ENCODE measurements at regions not wholly inside any gene's neighbourhood (a gene's known extent, or its start where the extent isn't known, plus 50 kb on each side); places are given as distances from the start of the nearest gene placed in this dataset.

DNA sequence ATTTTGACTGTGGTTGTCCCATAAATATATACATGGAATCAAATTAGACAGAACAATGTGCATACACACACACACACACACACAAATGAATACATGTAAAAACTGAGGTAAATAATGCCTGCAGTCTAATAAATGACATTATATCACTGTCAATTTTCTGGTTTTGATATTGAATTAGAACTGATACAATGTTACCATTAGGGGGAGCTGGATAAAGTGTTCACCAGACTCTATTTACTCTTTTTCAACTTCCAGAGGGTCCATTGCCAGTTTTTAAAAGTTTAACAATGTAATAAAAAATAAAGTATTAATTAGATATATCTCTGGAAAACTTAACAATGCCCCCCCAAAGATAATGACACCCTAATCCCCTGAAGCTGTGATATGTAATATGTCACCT lies 1666.8 kb upstream of the TMEFF2 start:
- no peaks in the 10 kb centered on the region for H4K20me1 ChIP-seq (replicated peaks in 1 of 2; ENCODE audit: control insufficient read depth in 1 of 2, insufficient read depth in 2 of 2, low read length in 2 of 2)
- H3K23ac ChIP-seq (ENCODE audit: insufficient read length), result no peak overlapping the region
- H3K14ac ChIP-seq (ENCODE audit: insufficient read length), result no peak overlapping the region
- no peak overlapping the region for H4K5ac ChIP-seq (ENCODE audit: insufficient read length, low read depth, low read length)
- H3K4ac ChIP-seq (replicated peaks; ENCODE audit: insufficient read length, low read depth, low read length), result no peak overlapping the region
- H2BK5ac ChIP-seq (ENCODE audit: low read depth, low read length), result no peak overlapping the region
- H3K4me1 ChIP-seq (replicated peaks in 1 of 4; ENCODE audit: control insufficient read depth in 3 of 4, insufficient read depth in 4 of 4, low read length in 3 of 4), result no peaks in the 10 kb centered on the region
- H3K9ac ChIP-seq (replicated peaks in 1 of 4; ENCODE audit: extremely low read depth in 1 of 4, low read depth in 3 of 4, low read length in 3 of 4), result no peak overlapping the region
- TF ChIP-seq BRCA1 (IDR thresholded peaks at IDR 0.05; ENCODE audit: low read depth, low read length) (no peak), RAD21 (IDR thresholded peaks at IDR 0.05 in 1 of 2, conservative IDR thresholded peaks at IDR 0.05 in 1 of 2; ENCODE audit: low read depth in 2 of 2, low read length in 2 of 2) (no peak), TAF7 (optimal IDR thresholded peaks at IDR 0.05; ENCODE audit: borderline replicate concordance, low read depth, low read length) (no peak), CTCF (IDR thresholded peaks at IDR 0.05; ENCODE audit: control extremely low read depth in 1 of 3, insufficient read depth in 1 of 3, low read depth in 1 of 3, low read length in 3 of 3) (peak in 1 of 3 experiments; percentile 3; a peak in 1 of 4 replicates)
- ChIA-PET CTCF (ENCODE audit: partially characterized antibody) (interaction anchor here (0.7 to 1.2 kb wide), 4 partner anchors 8 to 166 kb away, joined by 3 to 5 read pairs (median 3); no protein-coding TSS in a partner anchor), POLR2A (ENCODE audit: partially characterized antibody) (no interaction called here)
- no peak overlapping the region for H2AFZ ChIP-seq (ENCODE audit: low read length)
- no peaks in the 10 kb centered on the region for H3K79me2 ChIP-seq (ENCODE audit: control insufficient read depth in 1 of 2, insufficient read depth in 2 of 2, low read length in 2 of 2)
- H3K18ac ChIP-seq (ENCODE audit: extremely low read depth, low read length), result no peak overlapping the region
- DNase-seq (ENCODE audit: low read depth in 1 of 2, low spot score in 2 of 2) (no peak), FAIRE-seq (no peak)
- no peaks in the 10 kb centered on the region for H3K79me1 ChIP-seq (ENCODE audit: low read depth, low read length)
- H3K23me2 ChIP-seq (ENCODE audit: low read depth, low read length), result no peaks in the 10 kb centered on the region
- no peaks in the 10 kb centered on the region for H3K27me3 ChIP-seq (replicated peaks in 1 of 4; ENCODE audit: control insufficient read depth in 3 of 4, extremely low read depth in 1 of 4, insufficient read depth in 3 of 4, low read length in 3 of 4)
- no peak overlapping the region for H4K91ac ChIP-seq (replicated peaks; ENCODE audit: insufficient read length, low read length)
- H2BK15ac ChIP-seq (ENCODE audit: low read length), result no peak overlapping the region
- no peak overlapping the region for H3K27ac ChIP-seq (ENCODE audit: low read depth, low read length)
- H3K9me3 ChIP-seq (ENCODE audit: insufficient read depth in 2 of 2, low read depth in 1 of 2, low read length in 1 of 2), result no peaks in the 10 kb centered on the region
- no peak overlapping the region for H3K4me3 ChIP-seq (ENCODE audit: extremely low read depth in 1 of 4, insufficient read depth in 2 of 4, low read depth in 3 of 4, low read length in 4 of 4)
- no peak overlapping the region for H4K8ac ChIP-seq (ENCODE audit: extremely low read depth, insufficient read depth, low read length)
- no peaks in the 10 kb centered on the region for H3K36me3 ChIP-seq (ENCODE audit: control insufficient read depth in 2 of 4, insufficient read depth in 4 of 4, low read length in 3 of 4)
- H2BK120ac ChIP-seq (replicated peaks; ENCODE audit: low read depth, low read length), result no peak overlapping the region
- no peak overlapping the region for H3K56ac ChIP-seq (replicated peaks; ENCODE audit: insufficient read length, low read depth, low read length)
- H3K4me2 ChIP-seq (ENCODE audit: insufficient read depth in 1 of 2, low read depth in 2 of 2, low read length in 2 of 2), result no peak overlapping the region
- no peak overlapping the region for H2AK5ac ChIP-seq (ENCODE audit: low read depth, low read length)
- H2BK20ac ChIP-seq (ENCODE audit: low read length), result no peak overlapping the region
- H2BK12ac ChIP-seq (ENCODE audit: low read depth, low read length), result no peak overlapping the region
